Kidney glomerular epithelial cell (primary cell): ENCODE measurements at regions not wholly inside any gene's neighbourhood (a gene's known extent, or its start where the extent isn't known, plus 50 kb on each side); places are given as distances from the start of the nearest gene placed in this dataset.
A peak's percentile ranks its signal among the peaks of the same experiment; 100 is the strongest.
"Not testable (repeated sequence)": the region's sequence is repeated elsewhere in the genome, so short reads cannot be mapped to it uniquely, and the experiment has no call there.

ENCODE experiments used
- DNase-seq: peaks from one replicate; lab custom pipeline; 2025; lab: John Stamatoyannopoulos, UW

DNA sequence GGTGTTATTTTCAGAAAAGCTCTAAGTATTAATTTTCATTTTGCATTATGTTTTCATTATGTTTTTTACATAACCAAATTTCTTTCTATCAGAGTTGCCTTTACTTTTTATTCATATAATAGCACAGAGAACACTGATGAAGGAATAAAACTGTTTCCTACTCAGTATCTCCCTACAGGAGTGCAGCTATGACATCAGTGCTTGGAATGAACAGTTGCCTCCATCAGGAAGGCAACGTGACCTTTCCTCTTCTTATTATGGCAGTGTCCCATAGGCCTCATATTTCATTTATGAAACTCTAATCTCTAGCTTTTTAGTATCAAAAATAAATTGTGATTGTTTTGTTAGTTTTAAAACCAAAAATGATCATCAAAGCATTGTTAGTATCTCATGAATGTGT is 712.8 kb downstream of the CD109 start:
- no peak for DNase-seq

DNA sequence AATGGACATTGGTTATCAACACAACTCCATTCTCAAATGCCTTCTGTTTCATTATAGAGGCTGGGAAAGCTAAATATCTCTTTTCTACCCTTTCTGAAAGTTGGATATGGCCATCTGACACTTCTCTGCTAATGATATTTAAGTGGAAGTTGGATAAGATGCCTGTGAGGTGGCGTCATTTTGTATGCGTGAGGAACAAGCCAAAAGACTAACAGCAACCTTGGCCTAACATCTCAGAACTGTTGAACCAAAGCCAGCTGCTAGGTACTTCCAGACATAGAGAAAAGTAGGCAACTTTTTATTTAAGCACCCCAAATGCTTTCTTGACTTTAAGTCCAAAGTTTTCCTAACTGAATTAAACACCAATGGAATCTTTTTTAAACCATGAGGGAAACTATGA is 708.4 kb downstream of the CD109 start:
- no peak for DNase-seq

DNA sequence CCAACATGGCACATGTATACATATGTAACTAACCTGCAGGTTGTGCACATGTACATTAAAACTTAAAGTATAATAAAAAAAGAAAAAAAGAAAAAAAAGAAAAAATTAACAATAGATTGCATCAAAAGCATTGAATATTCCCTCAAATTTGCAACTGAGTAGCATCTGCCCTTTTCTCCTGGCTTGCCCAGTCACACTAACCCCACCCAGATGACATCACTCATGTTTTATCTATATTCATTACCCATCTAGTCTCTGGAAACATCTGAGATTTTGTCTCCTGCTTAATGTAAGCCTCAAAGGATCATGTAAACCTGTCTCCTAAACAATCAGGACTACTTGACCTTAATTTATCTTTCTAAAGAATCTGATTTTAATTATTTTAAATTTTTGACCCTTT is 706.8 kb downstream of the CD109 start:
- no peak for DNase-seq

DNA sequence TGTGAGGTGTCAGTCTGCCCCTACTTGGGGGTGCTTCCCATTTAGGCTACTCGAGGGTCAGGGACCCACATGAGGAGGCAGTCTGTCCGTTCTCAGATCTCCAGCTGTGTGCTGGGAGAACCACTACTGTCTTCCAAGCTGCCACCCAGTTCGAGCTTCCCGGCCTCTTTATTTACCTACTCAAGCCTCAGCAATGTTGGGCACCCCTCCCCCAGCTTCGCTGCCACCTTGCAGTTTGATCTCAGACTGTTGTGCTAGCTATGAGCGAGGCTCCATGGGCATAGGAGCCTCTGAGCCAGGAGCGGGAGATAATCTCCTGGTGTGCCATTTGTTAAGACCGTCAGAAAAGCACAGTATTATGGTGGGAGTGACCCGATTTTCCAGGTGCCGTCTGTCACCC is 682.4 kb downstream of the CD109 start:
- not testable (repeated sequence) for DNase-seq

DNA sequence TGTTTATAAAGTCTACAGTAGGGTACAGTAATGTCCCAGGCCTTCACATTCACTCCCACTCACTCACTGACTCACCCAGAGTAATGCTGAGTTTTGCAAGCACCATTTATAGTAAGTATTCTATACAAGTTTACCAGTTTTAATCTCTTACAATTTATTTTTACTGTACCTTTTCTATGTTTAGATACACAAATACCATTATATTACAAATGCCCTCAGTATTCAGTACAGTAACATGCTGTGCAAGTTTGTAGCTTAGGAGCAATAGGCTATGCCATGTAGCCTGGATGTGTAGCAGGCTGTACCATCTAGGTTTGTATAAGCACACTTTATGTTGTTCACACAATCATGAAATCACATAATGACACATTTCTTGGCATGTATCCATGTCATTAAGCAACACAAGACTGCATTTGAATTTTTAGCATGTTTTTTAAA is 673.6 kb downstream of the CD109 start:
- DNase-seq, result peak; percentile 16

DNA sequence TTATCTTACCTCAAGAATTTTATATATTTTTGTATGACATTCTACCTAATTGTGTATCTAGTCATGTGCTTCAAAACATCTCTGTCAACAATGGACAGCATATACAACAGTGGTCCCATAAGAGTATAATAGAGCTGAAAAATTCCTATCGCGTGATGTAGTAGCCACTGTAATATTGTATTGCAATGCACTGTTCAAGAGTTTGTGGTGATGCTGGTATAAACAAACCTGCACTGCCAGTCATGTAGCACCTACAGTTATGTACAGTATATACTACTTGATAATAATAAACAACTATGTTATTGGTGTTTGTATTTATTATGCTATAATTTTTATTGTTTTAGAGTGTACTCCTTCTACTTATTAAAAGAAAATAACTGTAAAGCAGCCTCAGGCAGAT is 672.7 kb downstream of the CD109 start:
- DNase-seq, result no peak

DNA sequence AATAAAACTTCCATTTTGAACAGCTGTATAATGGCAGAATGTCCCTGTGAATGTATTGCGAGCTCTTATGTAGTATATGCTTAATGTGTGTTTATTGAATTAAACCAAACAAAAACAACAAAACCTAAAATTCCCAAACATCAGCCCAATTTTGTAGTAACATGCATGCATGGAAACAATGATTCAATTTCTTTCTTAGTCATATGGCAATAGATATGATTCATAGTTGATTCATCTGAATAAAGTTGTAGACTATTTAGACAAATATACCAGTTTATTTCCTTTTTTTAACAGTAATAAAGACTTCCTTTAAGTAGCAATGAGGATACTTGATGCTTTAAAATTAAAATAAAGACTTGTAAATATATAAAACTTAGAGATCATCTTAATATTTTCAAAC is 670.6 kb downstream of the CD109 start:
- DNase-seq, result no peak

DNA sequence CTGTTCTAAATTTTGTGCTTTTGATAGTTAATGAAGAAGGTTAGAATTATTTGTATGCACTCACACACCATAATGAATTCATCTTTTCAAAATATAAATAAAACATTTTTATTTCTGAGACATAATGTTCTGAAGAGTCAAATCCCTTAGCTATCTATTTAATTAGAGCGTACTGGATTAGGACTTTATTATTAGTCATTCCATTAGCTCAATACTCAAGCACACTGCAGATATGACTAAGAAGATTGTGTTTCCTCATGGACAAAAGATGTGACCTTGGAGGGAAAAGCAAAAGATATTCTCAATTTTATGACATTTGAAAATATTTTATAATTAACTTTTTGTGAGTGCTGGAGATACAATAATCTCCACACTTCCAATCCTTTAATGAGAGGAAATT is 666.4 kb downstream of the CD109 start:
- DNase-seq, result no peak

DNA sequence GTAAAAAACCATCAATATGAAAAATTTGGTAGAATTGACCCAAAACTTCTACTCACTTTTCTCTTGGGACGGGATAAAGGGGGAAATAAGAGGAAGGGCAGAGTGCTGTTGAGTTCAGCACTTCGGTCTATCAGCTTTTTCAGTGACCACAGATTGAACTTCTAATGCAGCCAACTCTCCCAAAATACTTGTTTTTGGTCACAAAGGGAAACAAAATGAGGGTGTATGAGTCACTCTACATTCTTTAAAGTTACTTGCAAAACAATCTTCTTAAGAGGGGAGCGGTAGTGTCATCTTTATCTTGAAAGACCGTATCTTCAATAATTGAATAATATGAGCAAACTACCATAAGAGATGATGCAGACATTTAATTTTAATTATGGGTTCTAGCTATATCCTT is 661.3 kb downstream of the CD109 start:
- DNase-seq, result no peak

DNA sequence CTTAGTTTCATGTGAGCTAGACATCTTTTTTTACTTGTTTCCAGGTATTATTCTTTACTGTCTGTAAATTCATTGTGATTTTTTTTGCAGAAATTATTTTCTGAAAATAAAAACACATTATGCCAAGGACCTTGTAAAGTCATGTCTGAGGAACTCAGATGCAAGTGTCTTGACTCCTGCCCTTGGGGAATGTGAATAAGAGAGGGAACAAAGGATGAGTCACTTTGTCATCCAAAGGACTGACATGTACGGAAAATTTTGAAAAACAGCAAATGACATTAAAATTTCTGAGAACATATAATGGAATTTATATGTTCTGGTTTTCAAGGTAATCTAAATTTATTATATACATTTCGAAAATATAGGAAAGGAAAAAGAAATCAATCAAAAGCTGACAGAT is 660.4 kb downstream of the CD109 start:
- peak; percentile 9 for DNase-seq

DNA sequence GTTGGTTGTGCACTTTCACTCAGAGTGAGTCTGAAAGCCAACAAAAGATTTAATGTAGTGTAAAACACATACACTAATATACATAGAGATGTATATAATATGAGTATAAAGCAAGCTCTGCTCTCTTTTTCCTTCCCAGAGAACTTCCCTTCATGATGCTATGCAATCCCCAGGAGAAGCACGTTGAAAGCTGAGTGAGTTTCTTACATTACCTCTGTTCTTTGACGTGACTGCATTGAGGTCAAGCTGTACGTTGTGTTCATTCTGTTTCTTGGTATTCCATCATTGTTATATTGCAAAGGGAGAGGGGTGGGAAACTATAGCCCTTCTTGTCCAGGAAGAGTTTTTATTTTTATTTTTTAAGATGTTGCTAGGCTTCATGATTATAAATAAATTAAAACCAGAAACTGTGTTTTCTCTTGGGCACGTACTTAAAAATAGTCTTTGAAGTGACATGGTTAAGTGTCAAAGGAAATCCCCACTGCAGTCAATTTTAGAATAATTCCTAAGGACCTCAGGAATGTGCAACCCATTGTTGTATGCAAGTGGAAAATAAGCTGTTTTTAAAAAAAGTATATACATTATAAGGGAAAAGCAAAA is 651.0 kb downstream of the CD109 start:
- DNase-seq, result no peak

DNA sequence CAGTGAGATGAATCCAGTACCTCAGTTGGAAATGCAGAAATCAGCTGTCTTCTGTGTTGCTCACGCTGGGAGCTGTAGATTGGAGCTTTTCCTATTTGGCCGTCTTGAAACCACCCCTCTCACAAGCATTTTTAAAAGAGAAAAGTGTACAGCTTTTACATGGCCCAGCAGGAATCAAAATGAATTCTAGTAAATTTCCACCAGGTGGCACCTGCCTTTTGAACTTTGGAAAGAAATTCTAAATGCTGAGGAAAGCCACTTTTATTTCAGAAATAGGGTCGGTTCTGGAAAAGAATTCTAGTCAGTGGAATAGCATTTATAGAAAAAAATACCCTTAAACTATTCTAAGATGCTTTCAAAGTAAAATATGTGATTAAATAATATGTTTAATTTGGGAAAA is 647.8 kb downstream of the CD109 start:
- DNase-seq, result no peak

DNA sequence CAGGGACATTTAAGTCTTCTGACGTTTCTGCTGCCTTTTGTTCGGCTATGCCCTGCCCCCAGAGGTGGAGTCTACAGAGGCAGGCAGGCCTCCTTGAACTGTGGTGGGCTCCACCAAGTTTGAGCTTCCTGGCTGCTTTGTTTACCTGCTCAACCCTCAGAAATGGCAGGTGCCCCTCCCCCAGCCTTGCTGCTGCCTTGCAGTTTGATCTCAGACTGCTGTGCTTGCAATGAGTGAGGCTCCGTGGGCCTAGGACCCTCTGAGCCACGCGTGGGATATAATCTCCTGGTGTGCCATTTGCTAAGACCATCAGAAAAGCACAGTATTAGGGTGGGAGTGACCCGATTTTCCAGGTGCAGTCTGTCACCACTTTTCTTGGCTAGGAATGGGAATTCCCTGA is 647.3 kb downstream of the CD109 start:
- DNase-seq, result not testable (repeated sequence)

DNA sequence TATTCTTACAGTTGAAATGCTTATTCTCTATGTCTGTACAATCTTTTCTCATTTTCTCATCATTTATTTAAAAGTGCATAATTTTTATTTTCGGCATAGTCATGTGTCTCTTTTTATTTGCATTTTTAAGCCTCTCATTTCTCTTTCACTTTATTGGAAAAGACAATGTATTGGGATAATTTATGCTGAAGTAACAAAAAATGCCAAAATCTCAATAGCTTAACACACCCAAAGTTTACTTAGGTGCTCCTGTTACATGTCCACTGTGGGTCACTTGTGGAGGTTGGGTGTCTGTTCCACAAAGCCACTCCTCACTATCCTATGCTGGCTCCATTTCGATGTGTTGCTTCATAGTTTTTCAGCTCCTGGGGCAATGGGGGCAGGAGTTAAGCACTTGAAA is 638.7 kb downstream of the CD109 start:
- no peak for DNase-seq

DNA sequence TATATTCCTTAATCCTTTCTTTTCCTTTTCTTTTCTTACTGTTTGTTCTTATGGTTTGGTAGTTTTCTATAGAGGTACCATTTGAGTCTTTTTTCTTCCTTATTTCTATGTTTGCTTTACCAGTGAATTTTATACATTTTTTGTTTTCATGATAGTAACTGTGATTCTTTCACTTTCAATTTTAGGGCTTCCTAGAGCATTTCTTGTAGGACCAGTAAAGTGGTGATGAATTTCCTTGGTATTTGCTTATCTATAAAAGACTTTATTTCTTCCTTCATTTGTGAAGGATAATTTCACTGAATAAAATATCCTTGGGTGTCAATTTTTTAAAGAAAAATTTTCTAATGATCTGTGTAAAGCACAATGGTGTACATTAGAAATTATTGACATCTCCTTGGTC is 637.4 kb downstream of the CD109 start:
- no peak for DNase-seq

DNA sequence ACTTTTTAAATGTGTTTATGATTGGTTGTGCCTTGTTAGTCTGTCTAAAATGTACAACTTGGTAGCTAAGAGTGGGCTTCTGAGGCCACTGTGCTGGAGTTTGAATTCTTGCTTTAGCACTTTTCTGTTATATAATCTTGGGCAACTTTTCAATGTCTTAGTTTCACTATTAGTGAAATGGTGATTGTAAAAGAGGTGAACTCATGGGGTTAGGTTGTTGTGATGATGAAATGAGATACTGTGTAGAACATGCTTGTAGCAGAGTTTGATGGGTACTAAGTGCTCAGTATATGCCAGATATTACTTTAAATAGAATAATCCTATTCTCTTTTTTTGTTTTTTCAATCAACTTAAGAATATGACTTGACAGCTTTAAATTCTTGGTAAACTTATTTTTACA is 624.7 kb downstream of the CD109 start:
- DNase-seq, result no peak

DNA sequence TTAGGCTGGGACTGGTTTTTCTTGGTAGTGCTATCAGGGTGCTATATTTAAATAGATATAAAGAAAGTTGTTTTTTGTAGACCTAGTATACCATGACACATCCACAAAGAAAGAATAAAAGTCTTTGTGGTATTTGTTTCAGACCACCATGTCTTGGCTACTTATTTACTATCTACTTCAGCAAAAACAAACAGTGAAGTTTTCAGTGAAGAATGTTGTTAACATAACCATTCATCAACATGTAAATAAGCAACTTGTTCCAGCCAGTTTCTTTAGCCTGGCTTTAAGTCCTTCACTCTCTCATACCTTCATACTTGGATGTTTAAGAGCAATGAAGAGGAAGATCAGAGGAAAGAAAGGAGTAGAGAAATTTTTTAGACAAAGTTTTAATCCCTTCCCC is 624.1 kb downstream of the CD109 start:
- DNase-seq, result no peak

DNA sequence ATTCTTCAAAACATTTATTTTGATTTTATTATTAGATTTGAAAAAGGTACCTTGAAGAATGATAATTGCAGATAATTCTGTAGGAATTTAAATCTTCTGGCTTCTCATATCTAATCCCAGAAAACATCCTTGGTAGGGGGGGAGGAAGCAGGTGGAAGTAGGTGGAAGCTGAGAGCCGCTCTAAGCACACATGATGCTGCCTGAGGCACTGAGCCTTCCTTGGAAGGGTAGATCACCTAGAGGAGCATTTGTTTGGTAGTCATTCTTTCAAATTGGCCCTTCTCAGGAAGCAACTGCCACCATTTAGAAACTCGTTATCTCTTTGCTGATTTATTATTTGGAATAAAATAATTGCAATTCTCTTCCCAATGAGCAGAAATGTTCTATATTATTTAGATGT is 623.3 kb downstream of the CD109 start:
- no peak for DNase-seq

DNA sequence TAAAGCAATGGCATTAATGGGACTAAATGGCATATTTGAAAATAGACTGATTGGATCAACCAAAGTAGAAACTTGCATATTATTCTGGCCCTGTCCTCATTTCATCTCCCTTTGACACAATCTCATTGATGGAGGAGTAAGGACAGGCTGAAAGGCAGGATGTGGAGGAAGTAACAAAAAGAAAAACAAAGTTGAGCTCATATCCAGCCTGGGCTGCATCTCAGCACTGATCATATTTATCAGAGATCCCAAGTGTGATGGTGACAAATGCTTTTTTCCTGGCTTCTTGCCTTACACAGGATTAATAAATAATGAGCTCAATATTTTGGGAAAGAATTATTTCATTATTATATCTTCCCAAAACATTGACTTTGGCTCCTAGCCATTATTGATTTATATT is 622.7 kb downstream of the CD109 start:
- DNase-seq, result peak; percentile 1

DNA sequence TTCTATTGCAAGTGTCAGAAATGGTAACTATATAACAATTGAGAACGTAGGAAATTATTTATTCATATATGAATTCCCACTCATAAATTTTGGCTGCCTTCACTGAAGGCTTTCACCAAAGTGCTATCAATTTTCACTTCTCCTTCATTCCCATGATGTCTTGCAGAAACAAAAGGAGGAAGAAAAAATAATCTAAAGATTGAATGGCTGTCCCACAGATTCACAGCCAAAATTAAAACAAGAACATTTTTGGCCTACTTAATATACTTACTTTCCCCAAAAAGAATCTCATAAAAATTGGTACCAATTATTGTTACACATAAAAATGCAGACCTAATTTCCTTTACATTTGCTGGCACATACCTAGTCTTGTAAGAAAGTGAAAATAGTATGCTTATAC is 616.1 kb downstream of the CD109 start:
- no peak for DNase-seq

DNA sequence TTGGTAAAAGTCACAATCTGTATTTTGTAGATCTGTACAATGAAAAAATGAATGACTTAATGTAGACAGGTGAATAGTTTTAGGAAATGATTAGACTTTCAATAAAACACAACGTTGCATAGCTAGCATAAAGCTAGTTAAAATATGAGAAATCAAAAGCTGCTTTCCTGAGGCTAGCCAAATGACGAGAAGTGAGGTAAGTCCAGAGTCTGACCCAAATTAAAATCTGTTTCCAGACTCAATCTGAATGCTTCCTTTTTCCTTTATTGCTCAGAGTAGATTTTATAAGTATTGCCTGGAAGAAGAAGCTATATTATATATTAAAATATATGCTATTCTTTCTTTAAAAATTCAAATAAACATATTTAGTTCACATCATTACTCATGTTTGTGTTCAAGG is 615.4 kb downstream of the CD109 start:
- DNase-seq, result no peak

DNA sequence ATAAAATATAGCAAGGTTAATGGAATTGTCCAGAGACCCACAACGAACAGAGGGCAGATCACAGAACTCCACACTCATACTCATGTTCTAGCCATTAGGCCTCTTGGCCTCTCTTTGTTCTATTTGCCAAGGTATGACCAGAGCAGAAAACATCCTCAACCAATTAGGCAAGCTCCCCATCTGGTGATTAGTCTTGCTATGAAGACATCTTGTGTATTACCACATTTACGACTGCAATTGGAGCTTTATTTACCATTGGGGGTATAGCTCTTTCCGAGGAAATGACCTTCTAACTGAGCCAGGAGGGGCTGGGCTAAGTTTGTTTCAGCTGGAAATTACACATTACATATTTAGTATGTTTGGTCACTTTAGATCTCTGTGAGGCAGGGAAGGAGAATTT is 593.9 kb downstream of the CD109 start:
- no peak for DNase-seq

DNA sequence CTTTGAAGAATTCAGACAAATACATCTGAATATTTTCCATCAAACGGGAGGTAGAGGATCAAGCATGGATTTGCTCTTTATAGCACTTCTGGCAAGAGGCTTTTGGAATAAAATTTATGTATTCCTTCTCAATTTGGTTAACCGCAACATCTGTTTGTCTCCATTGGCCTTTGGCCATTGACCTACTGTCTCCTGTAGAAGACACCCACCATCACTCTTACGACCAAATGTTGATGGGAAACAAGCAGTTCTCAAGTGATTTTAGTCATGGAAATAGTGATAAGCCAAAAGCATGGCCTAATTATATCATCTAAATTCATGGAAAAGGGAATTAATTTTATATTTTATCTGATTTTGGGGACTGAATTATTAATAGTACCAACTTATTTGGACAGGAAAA is 591.9 kb downstream of the CD109 start:
- DNase-seq, result no peak

DNA sequence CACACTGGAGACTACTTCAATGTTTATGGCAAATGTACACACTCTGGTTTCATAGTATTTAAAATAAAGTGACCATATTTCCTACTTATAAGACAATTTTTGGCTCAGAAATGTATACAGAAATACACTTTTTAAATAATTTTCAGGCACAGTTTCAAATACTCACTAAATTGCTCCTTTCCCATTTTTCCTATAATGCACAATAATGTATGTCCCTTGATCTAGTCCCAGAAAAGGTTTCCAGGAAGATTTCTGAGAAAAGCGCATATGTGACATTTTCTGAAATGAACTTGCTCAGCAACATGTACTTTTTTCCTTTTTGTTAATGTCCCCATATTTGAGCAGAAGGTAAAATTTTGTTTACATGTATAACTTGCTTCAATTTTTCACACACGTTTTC is 591.4 kb downstream of the CD109 start:
- no peak for DNase-seq

DNA sequence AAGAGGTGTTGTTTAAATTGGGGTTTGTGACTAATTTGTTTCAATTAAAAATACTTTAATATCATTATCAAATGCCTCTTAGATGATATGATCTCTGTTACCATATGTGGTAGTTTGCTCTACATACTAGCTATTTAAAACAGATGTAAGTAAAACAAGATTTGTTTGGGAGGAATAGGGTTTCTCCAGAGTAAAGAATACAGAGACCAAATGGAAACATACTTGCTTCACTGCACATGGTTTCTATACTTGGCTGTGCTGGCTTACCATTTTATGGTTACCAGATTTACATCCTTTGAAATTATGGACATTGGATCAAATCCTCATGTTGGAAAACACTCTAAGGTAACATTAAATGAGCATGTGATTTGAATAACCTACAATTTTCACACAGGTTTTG is 588.3 kb downstream of the CD109 start:
- no peak for DNase-seq
